LNCAP (cell line): ENCODE measurements at regions not wholly inside any gene's neighbourhood (a gene's known extent, or its start where the extent isn't known, plus 50 kb on each side); places are given as distances from the start of the nearest gene placed in this dataset.

Experiments used
- TF ChIP-seq, protein P1 (sequence below): fragments of 450-650 bp; IDR thresholded peaks from 2 replicates; pipeline ENCODE4 v1.5.1; 2017; ENCODE audit warnings: mild to moderate bottlenecking

DNA sequence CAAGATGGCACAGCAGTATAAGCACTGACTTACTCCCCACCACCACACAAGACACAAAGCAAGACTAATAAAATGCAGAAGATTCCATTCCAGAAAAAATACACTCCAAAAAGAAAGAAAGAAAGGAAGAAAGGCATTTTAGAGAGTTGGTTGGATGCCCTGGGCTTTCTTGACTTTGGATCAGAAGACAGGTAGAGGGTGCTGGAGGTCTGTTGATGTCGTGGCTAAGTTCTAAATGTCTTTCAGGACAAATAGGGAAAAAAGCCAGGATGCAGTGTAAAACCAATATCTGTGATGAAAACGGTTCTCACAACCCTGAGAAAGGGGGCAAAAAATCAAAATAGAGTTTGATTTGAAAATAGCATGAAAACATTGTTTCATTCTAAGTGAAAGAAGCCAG, 555.2 kb upstream of the PRKX start:
- TF ChIP-seq, protein P1, sequence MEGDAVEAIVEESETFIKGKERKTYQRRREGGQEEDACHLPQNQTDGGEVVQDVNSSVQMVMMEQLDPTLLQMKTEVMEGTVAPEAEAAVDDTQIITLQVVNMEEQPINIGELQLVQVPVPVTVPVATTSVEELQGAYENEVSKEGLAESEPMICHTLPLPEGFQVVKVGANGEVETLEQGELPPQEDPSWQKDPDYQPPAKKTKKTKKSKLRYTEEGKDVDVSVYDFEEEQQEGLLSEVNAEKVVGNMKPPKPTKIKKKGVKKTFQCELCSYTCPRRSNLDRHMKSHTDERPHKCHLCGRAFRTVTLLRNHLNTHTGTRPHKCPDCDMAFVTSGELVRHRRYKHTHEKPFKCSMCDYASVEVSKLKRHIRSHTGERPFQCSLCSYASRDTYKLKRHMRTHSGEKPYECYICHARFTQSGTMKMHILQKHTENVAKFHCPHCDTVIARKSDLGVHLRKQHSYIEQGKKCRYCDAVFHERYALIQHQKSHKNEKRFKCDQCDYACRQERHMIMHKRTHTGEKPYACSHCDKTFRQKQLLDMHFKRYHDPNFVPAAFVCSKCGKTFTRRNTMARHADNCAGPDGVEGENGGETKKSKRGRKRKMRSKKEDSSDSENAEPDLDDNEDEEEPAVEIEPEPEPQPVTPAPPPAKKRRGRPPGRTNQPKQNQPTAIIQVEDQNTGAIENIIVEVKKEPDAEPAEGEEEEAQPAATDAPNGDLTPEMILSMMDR, result no peak

DNA sequence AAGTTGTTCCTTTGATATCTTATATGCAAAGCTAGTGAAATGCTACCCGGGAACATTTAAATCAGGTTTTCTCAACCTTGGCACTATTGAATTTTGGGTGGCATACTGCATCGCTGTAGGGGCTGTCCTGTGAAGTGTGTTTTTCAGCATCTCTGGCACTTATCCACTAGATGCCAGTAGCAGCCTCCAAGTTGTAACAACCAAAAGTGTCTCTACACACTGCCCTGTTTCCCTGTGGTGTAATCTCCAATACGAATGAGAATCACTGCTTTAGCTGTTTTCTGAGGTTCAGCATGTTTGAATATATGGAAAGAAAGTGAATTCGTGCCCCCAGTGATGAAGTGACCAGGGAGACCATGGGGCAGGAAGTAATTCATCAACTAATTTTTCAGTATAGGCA, 551.6 kb upstream of the PRKX start:
- TF ChIP-seq, protein P1, result no peak

DNA sequence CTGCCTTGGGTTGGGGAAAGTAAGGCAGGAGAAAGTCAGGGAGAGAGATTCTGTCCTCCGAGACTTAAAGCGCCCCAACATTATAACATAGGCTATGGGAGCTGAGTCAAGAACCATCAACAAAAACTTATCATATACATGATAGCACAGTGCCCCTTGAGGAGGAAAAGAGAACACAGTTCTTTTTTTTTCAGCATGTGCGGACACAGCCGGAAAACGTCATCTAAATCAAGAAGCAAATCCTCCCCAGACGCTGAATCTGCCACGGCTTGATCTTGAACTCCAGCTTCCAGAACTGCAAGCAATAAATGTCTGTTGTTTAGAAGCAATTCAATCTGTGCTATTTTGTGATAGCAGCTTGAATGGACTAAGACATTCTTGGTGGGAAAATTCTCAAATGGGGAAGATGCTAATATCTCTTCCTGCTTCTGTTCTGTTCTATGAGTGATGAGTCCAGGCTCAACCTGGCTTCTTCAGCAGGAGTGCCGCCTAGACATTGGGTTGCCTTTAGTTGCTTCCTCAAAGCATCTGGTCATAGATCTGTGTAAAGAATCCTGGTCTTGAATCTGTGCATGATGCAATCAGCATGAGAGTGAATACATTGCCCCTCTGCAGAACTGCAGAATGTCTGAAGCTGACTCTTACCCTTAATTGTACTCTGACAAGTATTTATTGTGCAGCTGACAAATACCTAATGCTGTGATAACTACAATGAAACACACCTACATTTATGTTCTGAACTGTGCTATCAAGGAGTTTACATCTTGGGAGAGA, 549.8 kb upstream of the PRKX start:
- TF ChIP-seq, protein P1, result peak; percentile 23; the same call in 1 of the 2 replicates

DNA sequence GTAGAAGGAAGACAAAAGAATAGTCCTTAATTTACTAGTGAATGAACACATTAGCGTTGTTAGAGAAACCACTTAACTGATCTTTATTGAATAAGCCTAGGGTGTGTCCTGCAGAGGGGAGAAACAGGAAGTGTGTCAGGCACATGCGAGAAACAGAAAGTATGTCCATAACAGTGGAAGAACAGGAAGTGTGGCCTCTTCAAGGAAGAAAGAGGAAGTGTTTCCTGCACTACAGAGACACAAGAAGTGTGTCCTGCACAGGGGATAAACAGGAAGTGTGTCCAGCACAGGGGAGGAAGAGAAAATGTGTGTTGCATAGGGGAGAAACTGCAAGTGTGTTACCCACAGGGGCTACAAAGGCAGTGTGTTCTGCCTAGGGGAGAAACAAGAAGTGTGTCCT, 539.6 kb upstream of the PRKX start:
- TF ChIP-seq, protein P1, result no peak

DNA sequence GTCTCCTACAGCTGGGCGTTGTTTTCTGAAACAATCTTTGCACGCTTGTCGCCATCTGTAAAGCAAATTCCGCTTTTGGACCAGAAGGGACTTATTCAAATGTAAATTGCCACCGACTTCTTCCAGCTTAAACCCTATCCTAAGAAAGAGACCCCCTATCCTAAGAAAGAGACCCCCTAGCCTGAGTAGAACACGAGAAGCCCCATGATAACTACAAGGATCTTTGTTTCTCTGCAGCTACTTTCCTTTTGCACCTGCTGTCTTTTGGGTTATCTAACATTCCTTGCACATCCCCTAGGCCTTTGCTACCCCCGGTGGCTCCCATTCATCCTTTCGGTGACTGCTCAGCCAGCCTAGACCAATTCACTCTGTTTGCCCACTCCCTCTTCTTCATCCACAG, 536.0 kb upstream of the PRKX start:
- TF ChIP-seq, protein P1, result no peak

DNA sequence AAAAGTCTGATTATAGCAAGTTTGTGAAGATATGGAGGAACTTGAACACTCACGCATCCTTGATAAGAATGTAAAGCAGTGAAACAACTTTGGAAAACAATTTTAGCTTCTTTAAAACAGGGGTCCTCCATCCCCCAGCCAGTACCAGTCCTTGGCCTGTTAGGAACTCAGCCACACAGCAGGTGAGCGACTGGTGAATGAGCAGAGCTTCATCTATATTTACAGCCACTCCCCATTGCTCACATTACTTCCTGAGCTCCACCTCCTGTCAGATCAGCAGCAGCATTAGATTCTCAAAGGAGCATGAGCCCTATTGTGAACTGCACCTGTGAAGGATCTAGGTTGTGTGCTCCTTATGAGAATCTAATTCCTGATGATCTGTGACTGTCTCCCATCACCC, 530.3 kb upstream of the PRKX start:
- TF ChIP-seq, protein P1, result no peak

DNA sequence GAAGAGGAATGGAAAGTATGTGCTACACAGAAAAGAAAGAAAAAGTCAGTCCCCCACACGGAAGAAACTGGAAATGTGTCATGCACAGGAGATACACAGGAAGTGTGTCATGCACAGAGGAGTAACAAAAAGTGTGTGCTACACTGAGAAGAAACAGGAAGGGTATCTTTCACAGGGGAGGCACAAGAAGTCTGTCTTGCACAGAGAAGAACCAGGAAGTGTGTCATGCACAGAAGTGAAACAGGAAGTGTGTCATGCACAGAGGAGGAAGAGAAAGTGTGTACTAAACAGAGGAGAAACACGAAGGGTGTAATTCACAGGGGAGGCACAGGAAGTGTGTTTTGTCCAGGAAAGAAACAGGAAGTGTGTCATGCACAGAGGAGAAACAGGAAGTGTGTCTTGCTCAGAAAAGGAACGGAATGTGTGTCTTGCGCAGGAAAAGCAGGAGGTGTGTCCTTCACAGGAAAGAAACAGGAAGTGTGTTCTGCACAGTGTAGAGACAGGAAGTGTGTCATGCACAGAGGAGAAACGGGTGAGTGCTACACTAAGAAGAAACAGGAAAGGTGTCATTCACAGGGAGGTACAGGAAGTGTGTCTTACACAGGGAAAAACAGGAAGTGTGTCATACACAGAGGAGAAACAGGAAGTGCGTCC, 527.2 kb upstream of the PRKX start:
- TF ChIP-seq, protein P1, result no peak
